ENCODE measurements at regions not wholly inside any gene's neighbourhood (a gene's known extent, or its start where the extent isn't known, plus 50 kb on each side); places are given as distances from the start of the nearest gene placed in this dataset.

DNA sequence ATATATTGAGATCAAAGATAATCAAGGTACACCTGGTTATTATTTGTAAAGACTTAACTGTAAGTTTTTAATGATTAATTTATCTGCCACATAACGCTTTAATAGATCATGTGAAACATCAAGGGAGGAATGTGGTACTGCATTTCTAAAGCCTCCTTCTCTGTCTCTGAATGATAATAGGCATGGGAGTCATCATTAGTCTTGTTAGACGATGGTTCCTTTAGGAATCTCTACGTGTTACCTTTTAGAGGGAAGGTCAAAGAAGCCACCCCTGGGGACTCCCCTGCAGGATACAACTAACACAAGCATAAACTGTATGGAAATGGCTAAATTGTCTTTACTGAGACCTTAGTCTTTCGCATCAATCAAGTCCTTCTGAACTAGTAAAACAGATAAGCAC is 173.6 kb upstream of the MCHR2 start:
- TF ChIP-seq, protein P1, sequence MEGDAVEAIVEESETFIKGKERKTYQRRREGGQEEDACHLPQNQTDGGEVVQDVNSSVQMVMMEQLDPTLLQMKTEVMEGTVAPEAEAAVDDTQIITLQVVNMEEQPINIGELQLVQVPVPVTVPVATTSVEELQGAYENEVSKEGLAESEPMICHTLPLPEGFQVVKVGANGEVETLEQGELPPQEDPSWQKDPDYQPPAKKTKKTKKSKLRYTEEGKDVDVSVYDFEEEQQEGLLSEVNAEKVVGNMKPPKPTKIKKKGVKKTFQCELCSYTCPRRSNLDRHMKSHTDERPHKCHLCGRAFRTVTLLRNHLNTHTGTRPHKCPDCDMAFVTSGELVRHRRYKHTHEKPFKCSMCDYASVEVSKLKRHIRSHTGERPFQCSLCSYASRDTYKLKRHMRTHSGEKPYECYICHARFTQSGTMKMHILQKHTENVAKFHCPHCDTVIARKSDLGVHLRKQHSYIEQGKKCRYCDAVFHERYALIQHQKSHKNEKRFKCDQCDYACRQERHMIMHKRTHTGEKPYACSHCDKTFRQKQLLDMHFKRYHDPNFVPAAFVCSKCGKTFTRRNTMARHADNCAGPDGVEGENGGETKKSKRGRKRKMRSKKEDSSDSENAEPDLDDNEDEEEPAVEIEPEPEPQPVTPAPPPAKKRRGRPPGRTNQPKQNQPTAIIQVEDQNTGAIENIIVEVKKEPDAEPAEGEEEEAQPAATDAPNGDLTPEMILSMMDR (conservative IDR thresholded peaks at IDR 0.05): no peak

DNA sequence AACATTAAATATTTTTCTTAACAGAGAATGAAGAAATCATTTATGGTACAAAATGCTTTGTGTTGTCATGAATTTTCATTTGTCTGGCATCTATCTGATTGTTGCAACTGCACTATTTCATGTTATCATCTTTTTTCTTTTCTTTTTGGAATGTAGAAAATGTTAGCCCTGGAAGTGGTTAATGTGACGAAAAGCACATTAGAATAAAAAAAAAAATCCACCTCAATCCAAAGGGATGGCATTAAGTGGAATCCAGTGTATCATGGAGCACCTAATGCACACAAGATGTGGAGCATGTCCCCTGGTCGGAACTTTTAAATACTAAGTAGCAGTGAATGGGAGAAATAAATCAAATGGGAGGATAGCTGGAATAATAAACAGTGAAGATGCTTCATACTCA is 172.9 kb upstream of the MCHR2 start:
- TF ChIP-seq, protein P1 (conservative IDR thresholded peaks at IDR 0.05): no peak
- H3K27ac ChIP-seq: no peak overlapping the region

More for the DNA sequence above, 173.6 kb upstream of the MCHR2 start:
- H3K27ac ChIP-seq: no peak overlapping the region

DNA sequence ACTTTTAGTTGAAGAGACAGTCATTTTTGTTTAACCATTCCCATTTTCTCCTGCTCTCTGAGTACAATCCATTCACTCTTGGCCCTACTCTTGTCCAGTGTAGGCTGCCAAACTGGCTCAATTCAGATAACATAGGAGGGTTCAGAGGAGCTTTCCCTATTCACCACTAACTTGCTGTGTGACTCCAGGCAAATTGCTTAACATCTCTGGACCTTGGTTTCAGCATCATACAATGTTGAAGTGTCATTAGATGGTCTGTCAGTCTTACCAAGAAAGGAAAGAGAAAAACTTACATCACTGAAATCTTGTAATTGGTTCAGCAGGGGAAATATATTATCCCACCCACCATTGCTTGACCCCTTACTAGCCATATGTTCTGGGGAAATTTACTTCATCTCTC is 171.4 kb upstream of the MCHR2 start:
- TF ChIP-seq, protein P1 (conservative IDR thresholded peaks at IDR 0.05): no peak
- H3K27ac ChIP-seq: no peak overlapping the region

DNA sequence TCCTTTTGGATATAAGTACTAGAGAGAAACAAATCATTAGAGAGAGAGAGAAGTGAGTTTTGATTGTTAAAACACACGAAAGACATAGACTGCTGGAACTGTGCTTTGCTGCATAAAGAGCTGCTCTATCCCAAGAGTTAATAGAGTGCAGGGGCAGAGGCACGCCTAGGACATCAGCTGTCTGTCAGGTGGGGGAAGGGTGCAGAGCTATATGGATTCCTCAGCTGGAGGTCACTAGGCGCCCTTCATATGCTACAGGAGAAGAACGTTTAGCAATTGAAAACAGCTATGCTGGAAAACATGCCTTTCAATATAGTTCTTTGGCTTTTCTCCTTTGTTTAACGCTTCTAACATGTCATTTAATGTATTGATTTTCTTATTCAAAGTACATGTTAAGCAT is 169.0 kb upstream of the MCHR2 start:
- H3K27ac ChIP-seq: no peak overlapping the region
- TF ChIP-seq, protein P1 (conservative IDR thresholded peaks at IDR 0.05): no peak

DNA sequence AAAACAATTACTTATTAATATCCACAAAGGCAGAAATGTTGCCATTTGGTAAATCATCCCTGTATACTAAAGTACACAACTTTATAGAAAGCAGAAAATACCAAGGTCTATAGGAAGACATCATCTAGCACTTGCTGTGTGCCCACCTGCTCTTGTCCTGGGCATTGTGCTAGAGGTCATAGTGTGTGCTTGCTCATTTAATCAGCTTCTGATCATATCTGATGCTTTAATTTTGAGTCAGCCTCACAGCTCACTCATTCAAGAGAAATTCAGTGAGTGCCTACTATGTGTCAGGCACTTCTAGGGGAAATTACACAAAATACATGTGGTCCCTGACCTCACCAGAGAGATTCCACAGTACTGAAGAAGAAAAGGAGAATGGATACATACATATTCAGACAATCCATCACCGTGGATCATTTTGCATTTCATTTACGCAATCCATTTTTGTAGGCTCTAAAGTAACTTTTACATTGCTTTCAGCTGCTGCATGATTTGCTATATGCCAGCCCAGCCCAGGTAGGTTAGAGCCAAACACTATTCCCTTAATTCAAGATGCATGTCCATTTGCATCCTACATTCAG is 167.9 kb upstream of the MCHR2 start:
- TF ChIP-seq, protein P1 (conservative IDR thresholded peaks at IDR 0.05): no peak
- no peak overlapping the region for H3K27ac ChIP-seq

DNA sequence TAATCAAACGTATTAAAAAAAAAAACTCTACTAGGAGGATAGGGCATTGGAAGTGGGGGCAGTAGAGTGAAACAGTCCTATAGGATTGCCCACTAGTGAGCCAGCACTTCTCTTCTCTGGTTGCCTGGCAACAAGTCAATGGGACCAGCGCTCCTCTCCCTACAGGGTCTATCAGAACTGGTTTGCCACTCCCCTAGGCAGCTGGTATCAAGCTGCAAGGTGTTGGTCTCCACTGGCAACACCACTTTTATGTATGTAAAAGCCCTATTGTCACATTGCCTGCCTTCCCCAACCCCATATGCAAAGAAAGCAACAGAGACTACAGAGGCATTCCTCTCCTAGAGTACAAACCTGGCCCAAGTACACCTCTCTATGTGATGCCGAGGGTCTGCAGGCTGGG is 166.9 kb upstream of the MCHR2 start:
- TF ChIP-seq, protein P1 (conservative IDR thresholded peaks at IDR 0.05): no peak
- no peak overlapping the region for H3K27ac ChIP-seq

DNA sequence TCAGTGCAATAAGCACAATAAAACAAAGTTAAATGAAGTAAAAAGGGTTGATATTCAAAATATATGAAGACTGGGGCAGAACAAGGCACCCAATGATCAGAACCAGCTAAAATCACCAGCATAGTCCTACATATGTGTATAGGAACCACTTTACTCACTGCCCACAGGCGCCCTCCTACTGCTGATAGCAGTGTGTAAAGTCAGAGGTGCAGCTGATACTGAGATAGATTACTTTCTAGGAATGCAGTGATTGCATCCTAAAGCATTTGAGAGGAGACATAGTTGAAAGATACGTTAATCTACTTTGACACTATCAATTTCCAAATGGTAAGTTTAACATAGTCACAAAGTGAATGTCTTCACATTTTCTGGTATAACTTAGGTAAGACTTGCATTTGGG is 161.1 kb upstream of the MCHR2 start:
- no peak overlapping the region for H3K27ac ChIP-seq

More for the DNA sequence above, 161.1 kb upstream of the MCHR2 start:
- TF ChIP-seq, protein P1 (conservative IDR thresholded peaks at IDR 0.05): no peak

Data from VCaP (cell line).